Psoas muscle (tissue), 7 donors: ENCODE measurements at regions not wholly inside any gene's neighbourhood (a gene's known extent, or its start where the extent isn't known, plus 50 kb on each side); places are given as distances from the start of the nearest gene placed in this dataset.

Source experiments
- ATAC-seq, 4 donors: fragments of 200-7000 bp; cut with Tn5 transposase; one replicate each; pipeline ENCODE4 v1.9.1; 2020; ENCODE audit warnings: moderate library complexity in 3 of 4, mild to moderate bottlenecking in 2 of 4
- DNase-seq, 2 donors: peaks; one replicate each; pipeline ENCODE4 v3.0.0-alpha.2; 2020
- H3K27ac ChIP-seq: fragments of 200-600 bp; one replicate; pipeline ENCODE4 v1.8.0; 2022
- H3K27me3 ChIP-seq, 3 donors: fragments of 200-600 bp in 1 of 3; one replicate each; pipeline versions ENCODE4 v1.6.1 to v1.8.0; 2013 to 2022; ENCODE audit warnings: low read length in 2 of 3, mild to moderate bottlenecking in 2 of 3, moderate library complexity in 1 of 3; ENCODE audit not compliant: insufficient read depth in 3 of 3
- H3K36me3 ChIP-seq, 2 donors: fragments of 200-600 bp in 1 of 2; one replicate each; pipeline versions ENCODE4 v1.6.1 to v1.8.0; 2013 to 2022; ENCODE audit warnings: low read depth in 1 of 2, mild to moderate bottlenecking in 1 of 2, moderate library complexity in 1 of 2; ENCODE audit not compliant: insufficient read depth in 1 of 2
- H3K4me1 ChIP-seq: fragments of 200-600 bp; one replicate; pipeline ENCODE4 v1.8.0; 2022
- H3K4me3 ChIP-seq: fragments of 200-600 bp; one replicate; pipeline ENCODE4 v1.8.0; 2022; ENCODE audit warnings: mild to moderate bottlenecking
- H3K9me3 ChIP-seq: fragments of 200-600 bp; one replicate; pipeline ENCODE4 v1.8.0; 2022
- CTCF ChIP-seq: fragments of 200-600 bp; IDR thresholded peaks from one replicate; pipeline ENCODE4 v1.8.0; 2022; ENCODE audit warnings: antibody characterized with exemption
- WGBS, 3 donors: extraction: QIAGEN DNeasy Blood & Tissue Kit; methylation state at CpG; one replicate each; pipeline versions ENCODE4 v1.1.6 to v1.1.7; 2013; 5-methylcytosine and 5-hydroxymethylcytosine counted together
- intact Hi-C, 2 donors: fragments of 100-400 bp; cut with DNase I; formaldehyde crosslinking; loops; one replicate each; pipeline versions ENCODE4 v1.11.0 to v1.14.2; 2022
- donor health status: healthy with polysubstance abuse.
- donor health status: DM: no; HTN: no; CAD: no; lungs with moderate emphysema.
- donor health status: Bipolar disorder and iron deficiency.
- donor health status: healthy.
- donor health status: DM: yes; HTN: yes; CAD: no.
- donor health status: DM: no; HTN: no; CAD: no.
- donor health status: DM: yes; HTN: yes; CAD: no.

- TF ChIP-seq CTCF = no peak
- Histone ChIP-seq H3K36me3 (no peaks in the 10 kb centered on the region), H3K4me3 (no peak overlapping the region), H3K27ac (no peak overlapping the region), H3K27me3 (peaks cover 0 to 25% (median 2%) of the 10 kb centered on the region in 3 donors), H3K9me3 (peaks cover 10% of the 10 kb centered on the region), H3K4me1 (no peaks in the 10 kb centered on the region)
- no peak for DNase-seq
- WGBS, 3 donors = 20 to 24% (median 23%) methylated on average over 8 of the region's 8 CpGs
- intact Hi-C loops = no loop called here
- no peak for ATAC-seq
Measured at GRCh38 chr13:26880735-26881134, 120.1 kb upstream of the GPR12 start.

- WGBS, 3 donors = 0 to 38% (median 25%) methylated on average over 1 of the region's 1 CpG
- no peak overlapping the region for H3K4me3 ChIP-seq
- H3K9me3 ChIP-seq = peaks cover 10% of the 10 kb centered on the region
- intact Hi-C loops = no loop called here
- no peaks in the 10 kb centered on the region for H3K36me3 ChIP-seq
- no peak for ATAC-seq
- no peak for DNase-seq
- H3K27me3 ChIP-seq = peaks cover 0 to 20% (median 2%) of the 10 kb centered on the region in 3 donors
- TF ChIP-seq CTCF = no peak
- no peaks in the 10 kb centered on the region for H3K4me1 ChIP-seq
- no peak overlapping the region for H3K27ac ChIP-seq
Measured at GRCh38 chr13:26878438-26878837, 117.9 kb upstream of the GPR12 start.

DNA sequence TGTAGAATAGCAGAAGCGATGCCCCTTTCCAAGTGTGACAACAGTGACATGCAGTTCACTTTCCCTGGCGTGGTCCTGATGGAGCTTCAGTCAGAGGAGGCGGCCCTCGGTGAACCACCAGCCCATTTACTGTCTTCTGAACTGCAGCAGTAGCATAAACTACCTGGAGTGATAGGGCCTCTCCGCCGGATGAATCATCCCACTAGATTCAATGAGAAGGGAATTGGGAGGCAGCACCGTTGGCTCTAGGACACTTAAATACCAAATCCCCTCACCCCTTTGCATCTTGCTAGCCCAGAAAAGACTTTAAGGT lies 112.8 kb upstream of the GPR12 start:
- Histone ChIP-seq H3K27ac (no peak overlapping the region), H3K4me3 (no peak overlapping the region), H3K9me3 (peaks cover 10% of the 10 kb centered on the region), H3K4me1 (no peaks in the 10 kb centered on the region), H3K36me3 (no peaks in the 10 kb centered on the region), H3K27me3 (peaks cover 0 to 9% (median 4%) of the 10 kb centered on the region in 3 donors)
- ATAC-seq (no peak), DNase-seq (no peak)
- intact Hi-C loops = loop anchor here in 1 of 2 donors (5.0 kb wide), 1 partner anchor 166 kb away; no protein-coding TSS in a partner anchor
- no peak for TF ChIP-seq CTCF
- WGBS, 3 donors = 63 to 72% (median 71%) methylated on average over 7 of the region's 7 CpGs

DNA sequence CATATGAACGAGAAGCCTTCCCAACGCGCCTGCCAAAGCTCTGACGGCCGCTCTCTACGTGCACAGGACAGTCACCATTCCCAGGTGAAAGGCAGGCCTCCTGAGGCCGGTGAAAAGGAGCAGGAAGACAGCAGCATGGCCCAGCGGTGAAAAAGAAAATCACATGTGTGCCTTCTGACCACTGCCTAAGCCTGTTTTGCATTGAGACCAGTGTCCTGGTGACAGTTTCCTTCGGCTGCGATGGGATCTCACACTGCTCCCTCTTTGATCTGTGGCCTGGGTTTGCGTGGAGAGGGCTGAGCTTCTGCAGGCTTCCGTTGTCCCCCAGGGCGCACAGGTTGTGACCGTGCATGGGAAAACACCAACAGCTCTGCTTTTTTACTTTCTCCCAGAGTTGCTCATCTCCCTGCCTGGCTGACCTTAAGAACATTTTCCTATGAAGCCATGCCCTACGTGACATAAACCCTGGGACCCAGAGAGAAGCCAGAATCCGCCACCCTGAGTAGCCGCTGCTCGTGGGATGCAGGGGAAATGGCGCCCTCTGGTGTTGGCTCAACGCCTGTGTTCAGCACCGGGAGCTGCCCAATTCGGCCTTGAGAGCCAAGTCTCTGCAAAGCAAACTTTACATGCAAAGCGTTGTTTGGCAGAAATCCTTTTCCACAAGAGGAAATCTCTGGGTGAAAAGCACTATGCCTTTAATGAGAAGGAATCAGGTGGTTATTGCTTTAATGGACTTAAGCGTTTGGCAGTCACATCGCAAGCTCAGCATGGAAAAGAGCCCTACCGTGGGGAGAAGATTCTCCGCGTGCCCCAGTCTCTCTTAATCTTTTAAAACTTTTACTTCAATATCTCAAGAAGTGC lies 112.2 kb upstream of the GPR12 start:
- peaks cover 0 to 5% (median 2%) of the 10 kb centered on the region in 3 donors for H3K27me3 ChIP-seq
- intact Hi-C loops = loop anchor here in 1 of 2 donors (5.0 kb wide), 1 partner anchor 165 kb away; no protein-coding TSS in a partner anchor
- peak; percentile 40 for TF ChIP-seq CTCF
- 44 to 53% (median 51%) methylated on average over 28 of the region's 28 CpGs for WGBS, 3 donors
- no peak overlapping the region for H3K4me3 ChIP-seq
- ATAC-seq = no peak
- no peaks in the 10 kb centered on the region for H3K4me1 ChIP-seq
- peak in 1 of 2 donors; percentile 41 for DNase-seq
- H3K9me3 ChIP-seq = peaks cover 10% of the 10 kb centered on the region
- no peak overlapping the region for H3K27ac ChIP-seq
- H3K36me3 ChIP-seq = no peaks in the 10 kb centered on the region
